NAMALWA (cell line): ENCODE measurements at regions not wholly inside any gene's neighbourhood (a gene's known extent, or its start where the extent isn't known, plus 50 kb on each side); places are given as distances from the start of the nearest gene placed in this dataset.
"Not testable (repeated sequence)": the region's sequence is repeated elsewhere in the genome, so short reads cannot be mapped to it uniquely, and the experiment has no call there.

Source experiments
- DNase-seq: peaks from one replicate; pipeline ENCODE4 v3.0.0-alpha.2; 2015; ENCODE audit warnings: low spot score

DNA sequence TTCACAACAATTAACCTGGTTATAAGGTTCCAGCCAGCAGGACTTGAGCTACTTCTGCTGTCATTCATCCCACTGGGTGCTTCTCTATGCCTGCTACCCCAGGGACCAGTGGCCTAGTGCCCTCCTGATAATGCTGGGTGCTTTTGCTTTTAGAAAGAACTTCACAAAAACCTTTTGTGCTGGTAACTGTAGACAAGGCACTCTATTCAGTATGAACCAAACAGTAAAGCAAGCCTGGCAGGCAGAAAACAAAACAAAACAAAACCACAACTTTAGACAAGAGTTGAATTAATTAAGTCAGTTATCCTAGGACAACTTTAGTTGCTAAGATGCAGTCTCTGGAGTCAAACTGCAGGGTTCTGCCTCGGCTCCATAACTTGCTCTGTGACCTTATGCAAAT, 61.9 kb upstream of the ADGRL2 start:
- DNase-seq: no peak

DNA sequence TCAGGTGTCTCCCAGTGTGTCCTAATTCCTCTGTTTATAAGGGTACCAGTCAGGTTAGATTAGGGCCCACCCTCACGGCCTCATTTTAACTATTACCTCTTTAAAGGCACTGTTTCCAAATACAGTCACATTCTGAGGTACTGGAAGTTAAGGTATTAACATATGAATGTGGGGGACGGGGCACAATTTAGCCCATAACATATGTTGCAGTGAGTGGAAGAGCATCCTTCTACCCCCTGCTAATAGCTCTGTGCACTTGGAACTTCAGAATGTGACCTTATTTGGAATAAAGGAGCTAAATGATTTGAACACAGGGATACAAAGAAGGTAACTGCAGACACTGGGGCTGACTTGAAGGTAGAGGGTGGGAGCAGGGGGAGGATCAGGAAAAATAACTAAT, 67.3 kb upstream of the ADGRL2 start:
- DNase-seq: no peak

DNA sequence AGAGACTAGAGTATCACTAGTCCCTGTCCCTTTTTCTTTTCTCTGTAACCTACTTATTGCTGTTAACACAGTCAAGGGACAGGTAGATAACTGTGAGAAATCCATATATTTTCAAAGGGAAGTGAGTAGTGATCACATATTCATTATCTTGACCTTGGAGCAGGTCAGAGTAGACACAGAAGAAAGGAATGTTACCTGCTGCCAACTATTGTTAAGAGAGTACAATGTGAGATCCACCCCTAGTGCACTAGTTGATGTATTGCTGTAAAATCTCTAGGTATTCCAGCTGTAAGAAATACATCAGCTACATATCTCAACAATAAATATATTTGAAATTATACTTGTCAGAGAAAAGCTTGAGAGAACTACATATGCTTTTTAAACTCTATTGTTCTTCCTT, 68.7 kb upstream of the ADGRL2 start:
- no peak for DNase-seq

DNA sequence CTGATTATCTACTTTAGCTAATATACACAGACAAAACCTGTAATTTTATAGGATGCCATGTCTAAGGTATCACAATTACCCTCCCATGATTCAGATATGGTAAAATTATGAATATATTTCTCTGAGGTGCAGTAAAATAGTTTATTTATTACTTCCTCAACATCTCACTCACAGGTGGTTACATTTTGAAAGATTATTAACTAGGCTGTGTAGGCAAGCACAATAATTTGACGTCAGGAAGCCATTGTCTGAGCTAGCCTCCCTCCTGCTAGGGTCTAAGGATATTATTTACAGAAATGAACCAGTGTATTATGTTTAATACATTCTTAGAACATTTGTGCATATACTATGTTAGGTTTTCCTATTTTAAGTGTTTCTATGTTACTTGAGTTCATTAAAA, 69.9 kb upstream of the ADGRL2 start:
- DNase-seq: no peak

DNA sequence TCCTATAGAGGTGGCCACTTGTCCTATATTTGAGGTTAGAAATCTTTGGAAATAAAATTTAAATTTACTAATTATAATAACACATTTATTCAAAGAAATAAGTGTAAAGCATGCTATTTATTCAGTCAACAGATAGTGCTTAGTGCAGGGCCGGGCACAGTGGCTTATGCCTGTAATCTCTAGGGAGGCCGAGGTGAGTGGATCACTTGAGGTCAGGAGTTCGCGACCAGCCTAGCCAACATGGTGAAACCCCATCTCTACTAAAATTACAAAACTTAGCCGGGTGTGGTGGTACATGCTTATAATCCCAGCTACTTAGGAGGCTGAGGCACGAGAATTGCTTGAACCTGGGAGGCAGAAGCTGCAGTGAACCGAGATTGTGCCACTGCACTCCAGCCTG, 70.4 kb upstream of the ADGRL2 start:
- not testable (repeated sequence) for DNase-seq

DNA sequence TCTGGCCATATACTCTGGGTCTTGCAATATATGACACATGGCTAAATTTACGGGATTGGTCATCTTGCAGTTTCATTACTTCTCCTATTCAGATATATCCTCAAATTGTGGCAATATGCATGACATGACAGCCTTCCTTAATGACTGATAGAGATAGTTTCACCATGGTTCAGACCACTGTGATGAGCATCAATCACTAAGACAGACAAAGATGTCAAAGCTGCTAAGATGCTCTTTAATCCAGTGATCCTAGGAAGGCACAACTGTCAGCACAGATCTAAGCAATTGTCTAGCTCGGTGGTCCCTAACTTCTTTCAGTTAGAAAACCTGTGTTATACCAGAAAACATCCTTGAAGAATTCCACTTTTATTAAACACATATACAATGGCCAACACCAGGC, 70.9 kb upstream of the ADGRL2 start:
- no peak for DNase-seq

DNA sequence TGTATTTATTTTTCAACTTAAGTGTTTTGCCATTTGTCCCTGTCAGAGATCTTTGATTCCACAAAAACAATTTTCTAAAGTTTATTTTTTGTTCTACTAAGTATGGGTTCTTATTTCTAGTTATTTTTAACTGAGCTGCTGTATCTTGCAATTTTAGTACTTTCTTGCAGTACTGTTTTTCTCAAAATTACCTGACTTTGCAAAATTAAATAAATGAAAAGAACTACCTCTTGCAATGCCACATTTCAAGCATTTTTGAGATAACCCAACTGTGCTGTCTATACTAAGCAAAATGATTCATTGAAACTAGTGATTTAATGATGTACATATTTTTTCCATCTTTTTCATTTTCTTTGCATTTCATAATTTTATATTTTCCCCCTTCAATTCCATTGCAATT, 71.5 kb upstream of the ADGRL2 start:
- no peak for DNase-seq

DNA sequence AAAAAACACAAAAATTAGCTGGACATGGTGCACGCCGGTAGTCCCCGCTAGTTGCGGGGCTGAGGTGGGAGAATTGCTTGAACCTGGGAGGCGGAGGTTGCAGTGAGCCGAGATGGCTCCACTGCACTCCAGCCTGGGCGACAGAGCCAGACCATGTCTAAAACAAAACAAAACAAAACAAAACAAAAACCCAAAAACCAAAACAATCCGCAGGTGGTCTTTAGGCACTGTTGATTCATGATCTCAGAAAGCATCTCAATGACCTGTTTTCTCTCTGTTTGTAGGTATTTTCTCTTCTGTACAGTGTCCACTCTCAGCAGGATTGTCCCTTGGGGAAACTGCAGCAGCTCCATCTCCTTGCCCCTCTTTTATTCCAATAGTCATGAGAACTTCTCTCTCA, 74.9 kb upstream of the ADGRL2 start:
- no peak for DNase-seq

DNA sequence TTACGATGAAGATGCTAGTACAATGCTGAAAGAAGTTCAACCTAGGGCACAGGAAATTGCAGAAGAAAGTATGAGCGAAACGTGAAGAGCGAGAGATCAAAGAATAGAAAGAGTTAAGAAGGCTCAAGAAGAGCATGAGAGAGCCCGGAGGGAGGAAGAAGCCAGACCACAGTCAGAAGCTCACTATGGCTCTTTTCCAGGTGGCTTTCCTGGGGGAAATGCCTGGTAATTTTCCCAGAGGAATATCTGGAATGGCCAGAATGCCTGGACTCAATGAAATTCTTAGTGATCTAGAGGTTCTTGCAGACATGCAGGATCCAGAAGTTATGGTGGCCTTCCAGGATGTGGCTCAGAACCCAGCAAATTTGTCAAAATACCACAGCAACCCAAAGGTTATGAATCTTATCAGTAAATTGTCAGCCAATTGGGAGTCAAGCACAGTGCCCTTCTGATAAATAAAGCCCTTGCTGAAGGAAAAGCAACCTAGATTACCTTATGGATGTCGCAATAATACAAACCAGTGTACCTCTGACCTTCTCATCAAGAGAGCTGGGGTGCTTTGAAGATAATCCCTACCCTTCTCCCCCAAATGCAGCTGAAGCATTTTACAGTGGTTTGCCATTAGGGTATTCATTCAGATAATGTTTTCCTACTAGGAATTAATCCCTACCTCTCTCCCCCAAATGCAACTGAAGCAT, 78.0 kb upstream of the ADGRL2 start:
- not testable (repeated sequence) for DNase-seq

DNA sequence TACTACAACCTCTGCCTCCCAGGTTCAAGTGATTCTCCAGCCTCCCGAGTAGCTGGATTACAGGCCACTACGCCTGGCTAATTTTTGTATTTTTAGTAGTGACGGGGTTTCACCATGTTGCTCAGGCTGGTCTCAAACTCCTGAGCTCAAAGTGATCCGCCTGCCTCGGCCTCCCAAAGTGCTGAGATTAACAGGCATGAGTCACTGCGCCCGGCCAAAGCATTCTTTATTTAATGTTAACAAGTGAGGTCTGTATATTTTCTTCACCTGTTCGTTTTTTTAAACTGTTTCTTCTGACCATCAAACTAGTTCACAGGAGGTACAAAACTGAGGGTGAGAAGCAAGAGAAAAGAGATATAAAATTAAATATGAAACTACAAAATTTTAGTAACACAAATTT, 80.5 kb upstream of the ADGRL2 start:
- not testable (repeated sequence) for DNase-seq

DNA sequence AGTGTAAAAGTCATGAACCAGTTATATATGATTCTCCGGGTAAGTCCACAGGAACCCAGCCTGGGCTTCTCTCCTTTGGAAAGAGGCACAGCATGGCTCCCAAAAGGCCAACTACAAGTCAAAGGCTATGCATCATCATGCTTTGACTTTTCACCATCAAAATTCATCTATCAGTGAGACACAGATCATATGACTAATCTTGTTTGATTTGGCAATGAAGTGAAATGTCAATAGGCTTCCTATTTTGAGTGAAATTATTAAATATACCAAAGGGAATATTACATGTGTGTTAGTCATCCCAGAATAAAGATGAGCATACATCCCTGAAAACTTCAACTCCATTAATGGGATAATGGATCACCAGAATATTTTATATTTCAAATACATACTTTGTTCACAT, 83.5 kb upstream of the ADGRL2 start:
- no peak for DNase-seq

DNA sequence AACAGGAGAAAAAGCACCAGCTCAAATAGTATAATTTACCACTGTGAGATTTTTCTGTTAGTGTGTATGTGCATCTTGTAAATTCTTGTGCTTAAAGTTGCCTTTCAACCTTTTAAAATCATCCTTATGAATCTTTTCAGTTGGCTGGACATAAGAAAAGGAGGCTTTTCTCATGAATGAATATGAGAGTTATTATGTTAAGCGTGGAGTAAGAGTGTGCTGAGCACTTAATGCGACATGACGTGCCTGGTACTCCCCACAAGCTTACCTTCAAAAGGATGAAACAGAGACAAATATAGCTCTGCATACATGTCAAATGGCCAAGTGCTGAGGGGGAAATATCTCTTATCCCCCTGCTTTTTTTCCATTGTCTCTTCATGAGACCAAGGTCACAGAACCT, 85.3 kb upstream of the ADGRL2 start:
- no peak for DNase-seq

DNA sequence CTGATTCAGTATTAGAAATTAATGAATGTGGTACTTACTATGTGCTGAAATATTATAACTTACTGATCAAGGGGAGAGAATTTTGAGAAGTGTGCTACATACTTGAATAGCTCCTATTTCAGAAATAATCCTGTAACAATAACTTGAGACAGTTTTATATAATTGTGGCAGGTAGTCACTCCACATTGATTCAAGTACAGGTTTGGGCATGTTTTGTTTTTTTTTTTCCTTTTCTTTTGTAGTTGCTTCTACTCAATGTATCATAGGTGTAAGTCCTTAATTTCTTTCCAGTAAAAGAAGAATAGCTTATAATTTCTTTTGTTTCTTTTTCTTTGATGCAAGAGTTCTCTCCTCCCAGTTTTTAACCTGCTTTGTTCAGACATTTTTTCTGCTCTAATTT, 86.1 kb upstream of the ADGRL2 start:
- DNase-seq: no peak

DNA sequence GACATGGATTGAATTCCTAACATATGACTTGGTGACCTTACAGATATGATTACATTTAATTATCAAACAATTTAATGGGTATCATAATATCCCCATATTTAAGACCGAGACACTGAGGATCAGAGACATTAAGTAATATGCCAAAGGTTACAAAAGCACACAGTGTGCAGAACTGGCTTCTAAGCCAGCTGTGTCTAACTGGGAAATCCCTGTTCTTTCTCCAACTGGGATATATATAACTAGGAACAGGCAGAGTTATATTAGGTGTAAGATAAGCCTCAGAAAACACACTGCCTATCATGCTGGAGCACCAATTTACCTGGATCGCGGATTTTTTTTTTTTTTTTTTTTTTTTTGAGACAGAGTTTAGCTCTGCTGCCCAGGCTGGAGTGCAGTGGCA, 88.3 kb upstream of the ADGRL2 start:
- DNase-seq: no peak

DNA sequence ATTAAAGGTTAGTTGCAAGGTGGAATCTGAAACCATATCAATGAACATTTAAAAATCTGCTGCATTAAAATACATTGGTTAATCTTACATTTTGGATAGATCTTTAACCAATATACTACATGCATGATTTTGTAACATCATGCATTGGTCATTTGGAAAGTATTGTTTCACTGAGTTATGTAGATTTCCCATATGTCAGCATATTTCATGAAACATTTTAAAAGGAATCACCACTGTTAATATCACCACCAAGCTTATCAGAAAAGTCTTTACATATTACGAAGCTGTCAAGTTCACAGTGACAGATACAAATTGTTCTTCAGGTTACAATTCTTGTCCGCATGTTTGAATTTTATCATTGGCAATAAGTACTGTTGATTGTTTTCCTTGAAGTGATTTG, 89.9 kb upstream of the ADGRL2 start:
- no peak for DNase-seq

DNA sequence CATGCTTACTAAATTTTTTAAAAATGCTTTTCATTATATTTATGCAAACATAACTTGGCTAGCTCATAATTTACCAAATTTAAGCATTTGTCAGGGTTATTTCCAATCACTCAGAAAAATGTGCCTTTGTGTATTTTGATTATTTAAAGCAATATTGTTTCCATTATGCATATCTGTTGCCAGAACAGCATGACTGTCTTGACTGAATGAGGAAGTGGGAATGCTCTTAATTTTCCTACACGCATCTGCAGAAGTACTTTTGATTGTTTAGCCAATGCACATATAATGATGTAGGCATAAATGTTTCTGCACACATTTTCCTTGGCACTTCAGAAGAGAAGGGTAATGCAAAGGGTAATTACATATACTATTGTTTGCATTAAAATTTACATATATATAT, 92.5 kb upstream of the ADGRL2 start:
- DNase-seq: peak; percentile 17

DNA sequence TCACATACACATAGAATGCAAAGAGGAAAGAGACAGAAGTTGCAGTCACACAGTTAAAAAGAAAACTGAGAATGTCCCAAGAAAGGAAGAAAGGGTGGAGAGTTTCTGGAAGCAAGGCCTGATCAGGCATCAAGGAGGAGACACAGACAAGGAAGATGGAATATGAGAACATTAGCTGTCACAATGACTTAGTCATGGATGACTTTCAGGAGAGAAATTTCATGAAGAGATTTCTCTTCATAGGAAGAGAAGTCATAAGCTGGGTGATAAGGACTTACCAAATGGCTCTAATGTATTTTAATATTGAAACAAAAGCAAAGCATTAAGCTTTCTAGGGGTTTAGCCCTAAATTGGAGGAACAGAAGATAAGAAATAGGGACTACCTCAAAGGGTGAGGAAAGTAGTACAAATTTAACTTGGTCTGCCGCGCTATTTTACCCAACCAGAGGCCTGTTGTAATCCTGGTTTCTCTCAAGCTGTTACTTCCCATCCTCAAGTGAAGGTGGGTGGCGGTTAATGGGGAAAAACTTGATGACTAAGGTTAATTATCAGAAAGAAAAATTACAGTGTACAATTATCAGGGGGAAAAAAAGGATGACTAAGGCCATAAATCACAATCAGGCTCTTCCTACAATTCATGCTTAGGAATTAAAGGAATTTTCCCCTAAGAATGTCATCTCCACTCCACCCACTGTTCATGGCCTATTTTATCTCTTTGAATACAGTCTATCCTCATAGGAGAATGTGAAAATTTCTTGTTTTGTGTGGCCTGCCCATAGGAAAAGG, 93.9 kb upstream of the ADGRL2 start:
- no peak for DNase-seq

DNA sequence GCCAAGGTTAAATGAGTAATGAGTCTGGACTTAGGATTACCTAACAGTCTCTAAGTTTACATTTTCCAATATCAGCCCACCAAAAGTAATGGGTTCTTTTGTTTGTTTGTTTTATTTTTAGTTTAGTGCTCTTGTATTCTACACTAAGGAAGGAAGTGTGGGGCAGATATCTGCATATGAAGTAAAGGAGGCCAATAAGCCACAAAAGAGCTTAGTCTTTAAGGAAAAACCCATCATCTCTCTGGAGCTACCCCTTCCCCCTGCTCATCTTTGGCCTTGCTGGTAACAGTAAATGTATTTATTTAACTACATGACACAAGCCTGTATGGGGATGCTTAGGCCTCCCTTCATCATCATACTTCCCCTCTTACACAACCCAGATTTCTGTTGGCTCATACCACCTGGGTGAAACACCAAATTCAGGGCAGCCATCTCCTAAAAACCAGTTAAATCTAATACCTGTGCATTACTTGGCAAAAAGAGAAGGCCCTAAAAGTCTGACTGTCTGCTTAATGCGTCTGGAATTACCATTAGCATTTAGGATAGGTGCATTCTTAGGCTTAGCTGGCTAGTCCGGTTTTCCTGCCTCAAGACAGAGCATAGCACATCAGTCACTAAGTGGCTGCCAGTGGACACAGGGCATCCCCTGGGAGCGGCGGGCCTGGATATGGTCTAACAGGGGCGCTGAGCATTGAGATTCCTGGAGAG, 96.8 kb upstream of the ADGRL2 start:
- no peak for DNase-seq

DNA sequence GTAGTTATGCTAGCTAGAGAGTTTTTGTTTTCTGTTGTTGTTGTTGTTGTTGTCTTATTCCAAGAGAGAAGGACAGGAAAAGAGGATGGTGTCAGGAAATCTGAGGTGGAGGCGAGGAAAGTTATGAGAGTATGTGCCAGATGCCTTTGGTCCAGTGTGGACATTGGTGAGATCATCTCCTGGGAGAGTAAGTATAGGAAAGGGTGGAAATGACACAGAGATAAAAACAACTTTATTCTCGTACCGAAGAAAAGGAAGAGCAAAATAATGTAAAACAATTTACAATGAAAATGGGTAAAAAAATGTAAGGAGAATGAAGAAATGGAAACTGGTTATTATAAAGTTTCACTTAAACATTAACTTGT, 97.4 kb upstream of the ADGRL2 start:
- no peak for DNase-seq

DNA sequence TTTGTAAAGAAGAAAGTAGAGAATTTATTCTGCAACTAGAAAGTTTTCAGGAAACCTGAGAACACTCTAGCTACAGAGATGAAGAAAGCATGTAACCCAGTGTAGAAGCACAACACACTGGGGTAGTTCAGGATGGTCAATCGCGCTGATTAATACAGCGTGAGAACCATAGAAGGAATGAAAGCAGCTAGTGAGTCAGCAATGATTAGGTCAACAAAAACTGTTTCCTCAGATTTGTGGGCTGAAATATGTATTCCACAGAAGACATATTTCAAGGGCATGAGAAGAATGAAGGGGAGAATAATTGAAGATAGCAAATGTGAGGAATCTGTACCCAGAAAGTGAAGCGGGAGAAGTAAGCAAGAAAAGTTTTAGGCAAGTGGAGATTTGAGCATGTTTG, 97.8 kb upstream of the ADGRL2 start:
- no peak for DNase-seq

DNA sequence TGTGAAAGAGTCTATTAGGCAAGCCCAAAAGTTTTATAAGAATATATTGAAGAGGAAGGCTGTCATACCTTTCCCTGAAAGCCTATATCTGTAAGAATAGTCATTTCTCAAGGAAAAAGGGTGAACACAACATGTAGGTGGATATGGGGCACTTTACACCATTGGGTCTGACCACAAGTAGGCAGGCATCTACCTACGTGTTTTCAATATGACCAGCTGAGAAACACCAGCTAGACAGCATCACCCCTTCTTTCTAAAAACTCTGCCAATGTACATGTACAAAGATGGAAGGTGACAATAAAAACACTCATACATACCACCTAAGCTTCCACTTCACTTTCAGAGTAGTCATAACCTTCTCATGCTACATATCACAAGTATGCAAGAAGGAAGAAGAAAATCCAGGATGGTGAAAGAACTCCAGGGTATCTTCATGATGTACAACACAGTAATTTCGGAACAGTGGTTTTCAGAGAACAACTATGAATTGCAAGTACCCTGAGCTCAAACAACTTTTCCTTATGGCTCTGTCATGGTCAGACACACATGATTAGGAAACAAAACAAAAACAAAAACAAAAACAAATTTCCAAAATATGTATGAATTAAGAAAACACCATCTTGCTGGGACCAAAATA, 98.5 kb upstream of the ADGRL2 start:
- no peak for DNase-seq

DNA sequence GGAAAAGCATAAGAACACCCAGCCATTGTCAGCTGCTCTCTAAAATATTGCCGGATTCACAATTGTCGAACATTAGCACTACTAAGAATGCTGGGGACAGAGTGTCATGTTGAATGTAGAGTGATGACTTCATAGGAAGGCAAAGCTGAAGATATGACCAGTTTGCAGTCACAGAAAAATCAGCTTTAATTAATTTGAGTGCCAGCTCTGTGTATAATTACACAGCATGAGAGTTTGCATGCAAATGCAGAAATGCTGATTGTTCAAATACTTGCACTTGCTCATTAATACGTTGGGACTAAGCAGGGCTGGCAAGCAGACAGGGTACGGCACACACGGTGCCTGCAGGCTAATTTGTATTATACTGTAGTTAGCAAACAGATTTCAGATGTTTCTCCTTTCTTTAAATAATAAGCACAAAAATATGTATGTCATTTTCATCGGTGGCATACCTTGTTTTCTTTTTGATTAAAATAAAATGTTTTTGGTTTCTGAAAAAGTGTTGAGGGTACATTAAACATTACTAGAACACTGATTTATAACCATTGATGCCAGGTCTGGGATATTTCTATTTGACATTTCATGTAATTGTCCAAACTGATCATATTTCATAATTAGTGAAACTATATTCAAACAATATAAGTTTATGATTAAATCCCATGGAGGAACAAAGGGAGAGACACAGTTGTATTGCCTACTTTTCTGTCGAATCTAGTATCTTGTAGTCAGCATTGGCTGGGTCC, 99.8 kb upstream of the ADGRL2 start:
- DNase-seq: no peak
